H9 (cell line): ENCODE measurements at regions not wholly inside any gene's neighbourhood (a gene's known extent, or its start where the extent isn't known, plus 50 kb on each side); places are given as distances from the start of the nearest gene placed in this dataset.
"Not testable (repeated sequence)": the region's sequence is repeated elsewhere in the genome, so short reads cannot be mapped to it uniquely, and the experiment has no call there.

ENCODE experiments used
- DNase-seq: peaks from one replicate; pipeline ENCODE4 v3.0.0-alpha.2; 2017
- H2AFZ ChIP-seq: one replicate; pipeline ENCODE4 v1.6.1; 2013; ENCODE audit warnings: mild to moderate bottlenecking, low read length, control low read depth, moderate library complexity
- H2AK5ac ChIP-seq: 2 replicates; pipeline ENCODE4 v1.6.1; 2013; ENCODE audit warnings: low read length, control low read depth, mixed read lengths; ENCODE audit not compliant: insufficient read length
- H2BK120ac ChIP-seq: one replicate; pipeline ENCODE4 v1.6.1; 2013; ENCODE audit warnings: low read depth, mild to moderate bottlenecking, low read length, control low read depth, inconsistent platforms; ENCODE audit not compliant: poor library complexity, severe bottlenecking
- H2BK12ac ChIP-seq: 2 replicates; pipeline ENCODE4 v1.6.1; 2013; ENCODE audit warnings: low read length, control low read depth, mixed read lengths, low read depth; ENCODE audit not compliant: insufficient read length
- H2BK15ac ChIP-seq: 2 replicates; pipeline ENCODE4 v1.6.1; 2013; ENCODE audit warnings: low read depth, low read length, control low read depth
- H2BK20ac ChIP-seq: one replicate; pipeline ENCODE4 v1.6.1; 2013; ENCODE audit warnings: low read depth, mild to moderate bottlenecking, low read length, control low read depth, inconsistent platforms; ENCODE audit not compliant: poor library complexity, severe bottlenecking
- H2BK5ac ChIP-seq: 2 replicates; pipeline ENCODE4 v1.6.1; 2013; ENCODE audit warnings: low read length, control low read depth, mixed read lengths; ENCODE audit not compliant: insufficient read length
- H3K14ac ChIP-seq: 2 replicates; pipeline ENCODE4 v1.6.1; 2013; ENCODE audit warnings: low read length, control low read depth; ENCODE audit not compliant: insufficient read depth
- H3K18ac ChIP-seq: 2 replicates; pipeline ENCODE4 v1.6.1; 2013; ENCODE audit warnings: low read depth, mild to moderate bottlenecking, mixed read lengths, low read length, control low read depth; ENCODE audit not compliant: insufficient read length
- H3K23ac ChIP-seq: 2 replicates; pipeline ENCODE4 v1.6.1; 2013; ENCODE audit warnings: low read length, control low read depth, mixed read lengths, low read depth; ENCODE audit not compliant: insufficient read length
- H3K23me2 ChIP-seq: 2 replicates; pipeline ENCODE4 v1.6.1; 2013; ENCODE audit warnings: low read depth, mild to moderate bottlenecking, mixed read lengths, low read length, control low read depth; ENCODE audit not compliant: insufficient read length, poor library complexity, severe bottlenecking
- H3K27ac ChIP-seq: 2 replicates; pipeline ENCODE4 v1.5.1; 2013; ENCODE audit warnings: low read length, control low read depth, mixed read lengths, low read depth; ENCODE audit not compliant: insufficient read length
- H3K27me3 ChIP-seq: 2 replicates; pipeline ENCODE4 v1.6.1; 2013; ENCODE audit warnings: low read length, control low read depth, inconsistent platforms; ENCODE audit not compliant: insufficient read depth
- H3K4ac ChIP-seq: 2 replicates; pipeline ENCODE4 v1.6.1; 2013; ENCODE audit warnings: low read depth, mild to moderate bottlenecking, control low read depth, inconsistent platforms, low read length, moderate library complexity
- H3K4me1 ChIP-seq: 2 replicates; pipeline ENCODE4 v1.6.1; 2013; ENCODE audit warnings: low read length, control low read depth, inconsistent platforms; ENCODE audit not compliant: insufficient read depth
- H3K4me2 ChIP-seq: 2 replicates; pipeline ENCODE4 v1.6.1; 2013; ENCODE audit warnings: low read length, control low read depth, mixed read lengths; ENCODE audit not compliant: insufficient read length, insufficient read depth
- H3K56ac ChIP-seq: 2 replicates; pipeline ENCODE4 v1.6.1; 2013; ENCODE audit warnings: low read depth, mild to moderate bottlenecking, mixed read lengths, low read length, control low read depth; ENCODE audit not compliant: insufficient read length
- H3K79me1 ChIP-seq: 2 replicates; pipeline ENCODE4 v1.6.1; 2013; ENCODE audit warnings: low read depth, mild to moderate bottlenecking, moderate library complexity, low read length, control low read depth, inconsistent platforms; ENCODE audit not compliant: insufficient read depth, poor library complexity, severe bottlenecking
- H3K79me2 ChIP-seq: 2 replicates; pipeline ENCODE4 v1.6.1; 2013; ENCODE audit warnings: low read length, control low read depth, inconsistent platforms; ENCODE audit not compliant: insufficient read depth
- H3K9ac ChIP-seq: 2 replicates; pipeline ENCODE4 v1.6.1; 2013; ENCODE audit warnings: low read length, control low read depth, mixed read lengths; ENCODE audit not compliant: insufficient read length; ENCODE audit errors: extremely low read depth
- H3K9me3 ChIP-seq: one replicate; pipeline ENCODE4 v1.6.1; 2013; ENCODE audit warnings: low read depth, low read length, inconsistent platforms; ENCODE audit not compliant: control insufficient read depth
- H3T11ph ChIP-seq: one replicate; pipeline ENCODE4 v1.6.1; 2013; ENCODE audit warnings: mild to moderate bottlenecking, low read length, control low read depth, inconsistent platforms
- H4K20me1 ChIP-seq: one replicate; pipeline ENCODE4 v1.6.1; 2013; ENCODE audit not compliant: control insufficient read depth, insufficient read length, insufficient read depth
- H4K5ac ChIP-seq: 2 replicates; pipeline ENCODE4 v1.6.1; 2013; ENCODE audit warnings: low read depth, mild to moderate bottlenecking, mixed read lengths, low read length, control low read depth; ENCODE audit not compliant: insufficient read length
- H4K8ac ChIP-seq: replicated peaks from 2 replicates; pipeline ENCODE4 v1.6.1; 2013; ENCODE audit warnings: low read length, control low read depth, mixed read lengths, low read depth; ENCODE audit not compliant: insufficient read length
- H4K91ac ChIP-seq: 2 replicates; pipeline ENCODE4 v1.6.1; 2013; ENCODE audit warnings: low read depth, mild to moderate bottlenecking, moderate library complexity, mixed read lengths, low read length, control low read depth; ENCODE audit not compliant: insufficient read length
- H3K27ac Mint-ChIP-seq, 3 experiments: 2 replicates in 2 of 3; 3 replicates in 1 of 3; pipeline ENCODE4 v1.8.0; 2020 to 2021; ENCODE audit warnings: mixed read lengths in 3 of 3, mild to moderate bottlenecking in 1 of 3, moderate library complexity in 1 of 3
- H3K27me3 Mint-ChIP-seq: 2 replicates; pipeline ENCODE4 v1.8.0; 2021; ENCODE audit warnings: low read depth, mild to moderate bottlenecking, moderate library complexity, mixed read lengths
- H3K36me3 Mint-ChIP-seq, 3 experiments: 2 replicates in 2 of 3; 3 replicates in 1 of 3; pipeline ENCODE4 v1.8.0; 2020 to 2021; ENCODE audit warnings: low read depth in 3 of 3, mixed read lengths in 3 of 3; ENCODE audit not compliant: insufficient read depth in 1 of 3
- H3K4me1 Mint-ChIP-seq, 2 experiments: 2 replicates each; pipeline ENCODE4 v1.8.0; 2020; ENCODE audit warnings: mixed read lengths in 2 of 2
- H3K4me3 Mint-ChIP-seq, 2 experiments: 2 replicates in 1 of 2; 3 replicates in 1 of 2; pipeline ENCODE4 v1.8.0; 2020 to 2021; ENCODE audit warnings: mild to moderate bottlenecking in 2 of 2, mixed read lengths in 2 of 2, moderate library complexity in 1 of 2
- H3K9me3 Mint-ChIP-seq, 2 experiments: 2 replicates in 1 of 2; 3 replicates in 1 of 2; pipeline ENCODE4 v1.8.0; 2020; ENCODE audit warnings: mild to moderate bottlenecking in 2 of 2, mixed read lengths in 2 of 2, moderate library complexity in 1 of 2
- CTCF ChIP-seq: fragments of 200-600 bp; sonication (generic); conservative IDR thresholded peaks from 3 replicates; pipeline ENCODE4 v1.8.0; 2021; ENCODE audit warnings: antibody characterized with exemption, mild to moderate bottlenecking
- WGBS: extraction: QIAGEN DNeasy Blood & Tissue Kit; methylation state at CpG from one replicate; pipeline ENCODE4 v1.1.7; 2013; ENCODE audit warnings: missing lambda C conversion rate, low lambda C conversion rate, mixed read lengths; ENCODE audit not compliant: insufficient read length; ENCODE audit errors: extremely low coverage; 5-methylcytosine and 5-hydroxymethylcytosine counted together

GRCh38 chr5:33105521-33105941, 335.2 kb upstream of the TARS1 start:
- H2BK5ac ChIP-seq: no peak overlapping the region
- H2BK20ac ChIP-seq: no peak overlapping the region
- Mint-ChIP-seq H3K9me3 (peaks cover 73 to 77% of the 10 kb centered on the region in 2 experiments), H3K4me1 (no peaks in the 10 kb centered on the region), H3K27me3 (peaks cover 2% of the 10 kb centered on the region; the same call in 1 of the 2 replicates), H3K4me3 (no peak overlapping the region), H3K27ac (no peak overlapping the region), H3K36me3 (peaks cover 19 to 59% (median 58%) of the 10 kb centered on the region in 3 experiments)
- H4K20me1 ChIP-seq: no peaks in the 10 kb centered on the region
- H2BK120ac ChIP-seq: no peak overlapping the region
- DNase-seq: no peak
- H4K5ac ChIP-seq: no peak overlapping the region
- H3K23me2 ChIP-seq: no peaks in the 10 kb centered on the region
- H3K79me1 ChIP-seq: no peaks in the 10 kb centered on the region
- H2AK5ac ChIP-seq: no peak overlapping the region
- H3K18ac ChIP-seq: no peak overlapping the region
- no peak overlapping the region for H2AFZ ChIP-seq
- H3K56ac ChIP-seq: no peak overlapping the region
- H3K23ac ChIP-seq: no peak overlapping the region
- H3K14ac ChIP-seq: no peak overlapping the region
- no peak overlapping the region for H3K4me2 ChIP-seq
- H2BK12ac ChIP-seq: no peak overlapping the region
- H4K91ac ChIP-seq: no peak overlapping the region
- H3K79me2 ChIP-seq: no peaks in the 10 kb centered on the region
- H3K27ac ChIP-seq: no peak overlapping the region
- H3T11ph ChIP-seq: no peak overlapping the region
- no peak overlapping the region for H3K9ac ChIP-seq
- WGBS: no CpG with 5 or more reads among the region's 1 CpG
- no peaks in the 10 kb centered on the region for H3K4me1 ChIP-seq
- H3K9me3 ChIP-seq: peaks cover 12% of the 10 kb centered on the region
- no peak for TF ChIP-seq CTCF
- H3K27me3 ChIP-seq: no peaks in the 10 kb centered on the region
- H2BK15ac ChIP-seq: no peak overlapping the region
- H4K8ac ChIP-seq: no peak overlapping the region
- no peak overlapping the region for H3K4ac ChIP-seq

GRCh38 chr5:33110496-33110895, 330.3 kb upstream of the TARS1 start:
- H3K79me1 ChIP-seq, H2AK5ac ChIP-seq, DNase-seq, H3K18ac ChIP-seq, H3K56ac ChIP-seq, H3K27ac Mint-ChIP-seq, H2AFZ ChIP-seq, H3K14ac ChIP-seq, H3K27me3 ChIP-seq, H4K8ac ChIP-seq, H3K4me2 ChIP-seq, H3K27me3 Mint-ChIP-seq, H3K4ac ChIP-seq, H2BK120ac ChIP-seq, H2BK15ac ChIP-seq, H4K91ac ChIP-seq, H3K4me1 ChIP-seq, H2BK5ac ChIP-seq, H3K4me3 Mint-ChIP-seq, H4K20me1 ChIP-seq, H3K23ac ChIP-seq, H3K9ac ChIP-seq, H3T11ph ChIP-seq, H4K5ac ChIP-seq, H3K23me2 ChIP-seq, H2BK12ac ChIP-seq, H3K4me1 Mint-ChIP-seq, H3K79me2 ChIP-seq, H3K27ac ChIP-seq, H2BK20ac ChIP-seq: not testable (repeated sequence)
- no CpG with 5 or more reads among the region's 2 CpGs for WGBS
- Mint-ChIP-seq H3K9me3 (peaks cover 33 to 43% of the 10 kb centered on the region in 2 experiments), H3K36me3 (peaks cover 7 to 23% (median 22%) of the 10 kb centered on the region in 3 experiments)
- peaks cover 12% of the 10 kb centered on the region for H3K9me3 ChIP-seq
